Kidney tubule cell (primary cell): ENCODE measurements at regions not wholly inside any gene's neighbourhood (a gene's known extent, or its start where the extent isn't known, plus 50 kb on each side); places are given as distances from the start of the nearest gene placed in this dataset.

ENCODE experiments used
- DNase-seq: peaks from one replicate; pipeline ENCODE4 v3.0.0-alpha.2; 2018; ENCODE audit warnings: low spot score

DNA sequence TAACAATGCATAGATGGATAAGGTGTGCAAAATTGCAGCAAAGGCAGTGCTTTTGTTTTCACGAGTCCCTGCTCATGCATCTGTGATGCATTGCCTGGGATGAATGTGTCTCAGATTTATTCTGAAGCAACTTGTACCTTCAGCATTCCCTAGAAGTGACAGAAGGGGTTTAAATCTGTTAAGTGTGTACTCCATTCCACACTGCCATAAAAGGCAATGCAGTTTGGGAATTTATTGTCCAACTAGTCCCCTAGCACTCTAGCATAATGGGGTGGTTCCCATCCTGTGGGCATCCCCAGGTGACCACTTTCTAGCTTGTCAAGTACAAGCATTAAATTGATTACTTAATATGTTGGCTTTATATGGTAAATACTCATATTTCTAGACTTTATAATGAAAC lies 306.5 kb upstream of the CBLB start:
- DNase-seq: no peak

DNA sequence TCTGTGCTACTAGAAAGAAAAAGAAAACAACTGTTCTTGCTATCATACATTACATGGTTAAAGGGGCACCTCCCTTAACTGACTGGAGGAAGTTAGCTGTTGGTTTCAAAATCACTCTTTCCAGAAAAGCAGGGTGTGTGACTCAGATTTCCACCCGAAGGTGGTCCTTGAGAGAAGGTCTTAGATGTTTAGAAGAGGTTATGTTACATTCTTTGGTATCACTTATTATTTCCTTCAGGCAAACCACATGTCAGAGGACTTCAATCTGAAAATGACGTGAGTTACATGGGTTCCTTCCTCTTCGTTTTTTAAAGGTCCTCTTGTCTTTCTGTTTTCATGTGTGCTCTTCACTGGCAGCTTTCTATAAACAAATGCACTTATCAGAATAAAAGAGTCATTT lies 307.9 kb upstream of the CBLB start:
- no peak for DNase-seq

DNA sequence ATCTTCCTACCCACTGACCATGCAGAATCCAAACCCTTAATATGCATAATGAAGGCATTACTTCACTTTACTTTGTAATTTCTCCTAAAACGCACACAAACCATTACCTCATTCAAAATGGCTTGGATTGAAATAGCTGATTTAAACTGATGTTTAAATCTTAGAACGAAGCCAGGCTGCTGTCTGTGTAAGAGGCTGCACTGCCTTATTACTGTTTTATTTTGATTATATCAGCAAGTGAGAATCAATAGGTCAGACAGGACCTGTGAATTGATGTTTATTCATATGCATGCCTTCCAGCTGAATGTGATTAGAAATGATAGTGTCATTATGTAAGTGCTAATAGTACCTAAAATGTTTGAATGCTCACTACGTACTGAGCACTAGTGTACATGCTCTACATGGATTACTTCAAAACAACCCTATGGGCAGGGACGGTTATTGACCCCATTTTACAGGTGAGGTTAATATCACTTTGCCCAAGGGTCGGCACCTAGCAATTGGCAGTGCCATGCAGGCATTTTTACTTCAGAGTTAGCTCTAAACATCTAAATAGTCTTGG lies 314.2 kb upstream of the CBLB start:
- no peak for DNase-seq

DNA sequence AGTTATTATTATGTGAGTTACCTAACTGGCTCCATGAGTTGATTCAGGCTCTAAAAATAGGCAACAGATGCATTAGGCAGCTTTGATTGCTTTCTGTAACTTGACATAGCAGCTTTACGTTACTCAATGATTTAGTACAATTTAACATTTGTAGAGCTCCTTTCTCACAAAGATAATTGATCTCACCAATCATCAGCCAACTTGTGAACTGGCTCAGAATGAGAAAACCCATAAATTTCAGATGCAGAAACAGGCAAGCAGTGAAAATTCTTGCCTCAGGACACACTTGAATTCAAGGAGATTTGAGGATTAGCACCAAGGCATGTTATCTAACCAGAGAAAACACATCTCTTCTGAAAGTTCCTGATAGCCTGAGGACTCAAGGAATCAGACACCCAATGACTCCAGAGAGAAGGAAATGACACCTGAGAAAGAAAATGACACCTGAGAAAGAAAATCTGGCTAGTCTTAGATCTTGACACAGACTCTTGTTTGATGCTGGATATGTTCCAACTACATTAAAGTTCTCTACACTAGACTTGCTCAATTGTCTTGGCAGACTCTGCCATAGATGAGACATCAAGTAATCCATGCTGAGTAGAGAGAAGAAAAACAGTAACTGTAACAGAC lies 315.1 kb upstream of the CBLB start:
- DNase-seq: peak; percentile 49

DNA sequence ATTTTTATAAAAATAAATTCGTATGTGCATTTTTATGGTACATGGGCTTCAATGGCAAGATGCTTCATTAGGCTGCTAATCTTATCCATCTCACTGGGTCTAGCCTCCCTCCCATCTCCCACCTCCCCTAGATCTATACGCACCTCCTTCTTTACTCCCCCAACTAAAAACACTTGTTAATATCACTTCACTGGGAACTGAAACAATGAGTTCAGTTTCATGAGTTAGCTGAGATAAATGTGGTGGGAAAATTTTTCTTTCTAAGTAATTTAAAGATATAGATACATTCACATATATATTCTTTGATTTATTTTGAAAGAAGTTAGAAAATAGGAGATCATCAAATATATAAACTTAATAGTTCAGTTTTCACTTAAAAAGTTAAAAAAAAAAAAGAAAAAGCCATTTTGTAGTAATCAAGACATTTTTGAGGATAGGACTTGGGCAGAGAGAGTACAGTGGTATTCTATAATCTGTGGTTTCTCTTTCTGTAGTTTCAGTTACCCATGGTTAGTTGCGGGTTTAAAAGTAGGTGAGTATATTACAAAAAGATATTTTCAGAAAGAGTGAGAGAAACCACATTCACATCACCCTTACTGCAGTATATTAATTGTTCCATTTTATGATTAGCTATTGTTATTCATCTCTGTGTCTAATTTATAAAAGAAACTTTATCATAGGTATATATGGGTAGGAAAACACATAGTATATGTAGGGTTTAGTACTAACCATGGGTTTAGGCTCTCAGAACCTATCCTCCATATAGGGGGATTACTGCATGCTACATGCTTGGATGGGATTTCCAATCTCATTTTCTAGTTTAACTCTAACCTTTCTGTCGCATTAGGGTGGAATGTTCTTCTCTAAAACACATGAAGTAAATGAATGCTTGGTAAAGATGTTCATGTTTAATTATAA lies 316.0 kb upstream of the CBLB start:
- no peak for DNase-seq

DNA sequence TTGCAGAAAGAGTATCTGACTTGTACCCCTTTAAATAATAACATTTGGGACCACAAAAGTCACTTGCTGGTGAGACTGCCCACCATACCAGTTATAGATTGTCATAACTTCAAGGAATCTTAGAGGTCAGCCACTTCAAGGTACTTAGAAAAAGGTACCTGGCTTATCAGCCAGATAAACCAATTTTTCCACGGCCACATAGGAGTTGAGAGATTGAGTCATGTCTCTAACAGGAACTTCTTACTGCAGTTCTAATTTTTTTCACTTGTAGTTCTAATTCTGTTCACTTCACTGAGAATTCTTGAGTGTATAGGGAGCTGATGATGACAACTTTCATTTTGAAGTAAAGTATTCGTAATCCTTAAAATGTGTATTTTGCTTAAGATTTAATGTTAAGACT lies 317.1 kb upstream of the CBLB start:
- DNase-seq: no peak

DNA sequence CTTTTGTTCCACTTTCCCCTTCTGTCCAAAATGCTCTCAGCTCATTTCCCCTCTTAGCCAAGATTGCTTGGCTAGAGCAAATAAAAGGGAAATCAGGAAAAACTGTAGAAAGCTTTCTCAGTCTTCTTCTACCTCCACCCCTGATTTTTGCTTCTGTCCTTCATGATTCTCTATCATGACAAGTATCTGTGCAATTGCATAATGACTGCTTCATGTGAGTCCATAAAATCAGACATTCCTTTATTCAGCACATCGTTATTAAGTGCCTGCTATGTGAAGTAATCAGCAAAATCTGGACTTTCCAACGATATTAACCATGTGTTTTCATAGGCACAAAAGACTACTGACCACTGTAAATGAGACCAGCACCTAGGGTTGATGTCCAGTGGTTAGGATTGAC lies 321.5 kb upstream of the CBLB start:
- DNase-seq: no peak

DNA sequence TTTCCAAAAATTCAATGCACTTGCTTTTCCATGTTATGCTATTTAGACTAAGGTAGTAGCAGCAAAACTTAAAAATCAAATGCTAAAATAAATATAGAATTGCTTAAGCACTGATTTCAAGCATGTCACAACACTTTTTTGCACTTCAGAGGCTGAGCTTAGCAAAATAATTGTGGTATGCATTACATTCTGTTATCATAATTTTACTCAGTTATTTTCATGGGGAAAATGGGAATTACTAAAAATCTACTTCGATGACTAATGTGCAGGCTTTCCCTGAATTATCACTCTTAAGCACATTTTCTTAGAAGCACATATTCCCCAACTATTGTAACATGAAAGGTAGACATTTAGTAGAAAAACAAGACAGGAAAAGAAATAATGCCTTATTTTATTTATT lies 322.4 kb upstream of the CBLB start:
- DNase-seq: no peak

DNA sequence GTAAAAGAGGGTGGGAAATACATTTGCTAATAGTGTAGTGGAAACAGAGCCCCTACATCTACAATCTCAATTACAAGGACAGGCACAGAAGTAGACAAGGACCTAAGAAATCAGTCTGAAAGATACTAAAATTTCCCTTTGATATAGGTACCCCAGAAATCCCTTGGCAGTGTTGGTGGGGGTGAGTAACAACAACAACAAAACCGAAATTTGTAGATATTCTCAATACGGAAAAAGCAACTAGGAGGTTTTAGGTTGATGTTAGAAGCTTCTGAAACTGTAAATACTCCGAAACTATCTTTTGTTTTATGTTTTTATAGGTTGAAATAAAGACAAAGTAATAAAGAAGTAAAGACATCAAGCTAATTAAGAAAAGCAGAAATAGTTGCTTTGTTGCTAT lies 323.1 kb upstream of the CBLB start:
- DNase-seq: no peak

DNA sequence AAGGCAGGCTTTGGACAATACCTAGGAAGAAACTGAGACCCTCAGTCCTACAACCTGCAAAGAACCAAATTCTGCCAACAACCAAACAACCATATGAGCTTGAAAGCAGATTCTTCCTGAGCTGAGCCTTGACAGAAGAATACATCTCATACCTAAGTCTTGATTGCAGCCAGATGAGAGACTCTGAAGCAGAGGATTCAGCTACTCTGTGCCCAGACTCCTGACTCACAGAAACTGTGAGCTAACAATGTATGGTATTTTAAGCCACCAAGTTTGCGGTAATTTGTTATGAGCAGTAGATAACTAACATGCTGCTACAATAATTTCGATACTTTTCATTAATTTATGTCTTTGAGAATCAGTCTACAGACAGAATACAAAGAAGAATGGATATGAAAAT lies 325.1 kb upstream of the CBLB start:
- no peak for DNase-seq

DNA sequence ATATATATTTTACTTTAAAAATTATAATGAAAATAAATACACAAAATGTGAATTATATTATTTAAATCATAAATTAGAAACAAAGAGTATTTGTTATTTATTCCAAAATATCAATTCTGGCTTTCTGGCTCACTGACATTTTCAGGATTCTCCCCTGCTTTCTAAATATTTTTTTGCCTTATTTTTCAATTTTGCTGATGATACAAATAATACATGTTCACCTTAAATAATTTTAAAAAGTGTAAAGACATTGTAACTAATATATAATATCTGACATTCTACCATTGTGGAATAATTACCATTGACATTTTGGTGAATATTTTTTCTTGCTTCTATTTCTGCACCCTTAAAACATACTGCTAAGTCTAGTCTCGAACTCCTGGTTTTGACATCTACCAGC lies 325.9 kb upstream of the CBLB start:
- DNase-seq: no peak

DNA sequence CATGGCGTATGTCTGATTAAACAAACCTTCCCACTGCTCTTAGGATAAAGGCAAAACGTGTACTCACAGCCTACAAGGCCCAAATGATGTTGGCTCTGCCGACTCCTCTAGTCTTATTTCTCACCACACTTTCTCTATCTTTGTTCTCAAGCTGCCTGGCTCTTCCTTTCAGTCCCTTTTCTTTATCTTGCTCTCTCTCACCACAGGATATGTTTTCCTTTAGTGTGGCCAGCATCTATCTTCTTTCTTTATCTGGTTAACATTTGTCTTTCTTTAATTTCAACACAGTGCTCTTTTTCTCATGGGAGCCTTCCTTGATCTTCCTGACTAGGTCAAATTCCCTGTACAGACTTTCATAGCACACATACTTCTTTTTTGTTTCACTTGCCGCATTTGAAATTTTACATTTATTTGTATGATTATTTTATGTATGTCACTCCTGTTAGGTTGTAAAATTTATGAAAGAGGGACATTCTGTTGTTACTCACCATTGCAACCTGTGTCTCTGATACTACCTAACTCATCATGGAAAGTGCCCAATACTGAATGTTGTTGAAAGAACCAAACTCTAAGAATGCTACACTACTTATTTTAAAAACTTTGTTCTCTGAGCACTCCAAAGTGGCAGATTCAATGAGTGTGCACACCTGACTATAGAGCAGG lies 328.9 kb upstream of the CBLB start:
- DNase-seq: no peak

DNA sequence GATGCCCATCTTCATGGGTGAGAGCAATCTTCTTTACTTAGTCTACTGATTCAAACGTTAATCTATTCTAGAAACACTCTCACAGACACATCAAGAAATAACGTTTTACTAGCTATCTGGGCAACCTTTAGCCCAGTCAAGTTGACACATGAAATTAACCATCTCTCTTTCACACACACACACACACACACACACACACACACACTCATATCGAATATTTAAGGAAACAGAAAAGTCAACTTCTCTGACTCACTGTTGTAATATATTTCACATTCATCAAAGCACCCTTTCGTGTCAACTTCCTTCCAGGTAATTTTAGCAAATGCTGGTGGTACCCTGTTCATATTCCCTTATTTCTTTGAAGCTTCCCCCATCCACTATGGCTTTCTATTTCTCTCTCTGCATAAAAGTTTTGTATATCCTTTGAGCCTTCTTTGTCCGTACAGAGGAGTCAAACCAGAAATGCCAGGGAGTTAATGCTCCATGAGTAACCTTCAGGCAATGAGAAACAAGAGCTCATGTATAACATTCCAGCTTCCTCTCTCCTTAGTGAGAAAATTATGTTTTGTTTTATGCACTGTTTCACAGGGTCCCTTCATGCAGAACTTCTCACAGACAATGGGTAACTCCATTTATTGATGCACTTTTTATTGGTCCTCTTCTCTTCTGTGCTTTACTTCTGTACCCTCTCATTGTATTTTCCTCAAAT lies 335.5 kb upstream of the CBLB start:
- DNase-seq: peak; percentile 83

DNA sequence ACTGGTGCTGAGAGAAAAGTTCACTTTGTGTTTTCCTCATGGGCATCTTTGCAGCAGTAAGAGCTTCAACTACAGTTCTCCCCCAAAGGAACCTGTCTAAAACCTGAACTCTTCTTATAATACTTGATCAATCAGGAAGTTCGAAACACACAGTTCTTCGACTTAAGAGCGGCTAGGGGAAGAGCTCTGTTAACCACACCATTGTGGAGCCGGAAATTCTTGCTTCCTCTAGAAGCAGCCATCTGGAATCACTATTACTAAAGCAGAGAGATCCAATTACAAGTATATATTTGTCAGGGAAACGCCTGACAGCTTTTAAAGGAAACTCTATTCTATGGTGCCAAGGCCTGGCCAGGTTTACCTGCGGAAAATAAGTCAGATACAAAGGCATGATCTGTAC lies 337.3 kb upstream of the CBLB start:
- peak; percentile 42 for DNase-seq

DNA sequence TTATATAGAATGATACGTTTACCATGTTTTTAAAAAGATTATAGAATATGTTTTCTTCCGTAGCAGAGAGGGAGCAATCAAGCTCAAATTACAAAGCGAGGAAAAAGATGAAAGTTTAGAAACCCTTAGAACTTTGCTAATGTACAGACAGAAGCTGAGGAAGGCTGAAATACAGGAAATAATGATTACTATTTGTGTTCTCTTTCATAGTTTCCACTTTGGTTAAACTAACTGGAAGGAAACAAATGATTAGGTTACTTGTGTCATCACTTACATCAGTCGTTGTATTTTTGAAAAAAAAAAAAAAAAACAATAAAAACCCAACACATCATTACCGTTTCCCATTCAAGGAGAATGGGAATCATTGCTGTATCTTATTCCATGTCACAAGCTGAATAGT lies 337.8 kb upstream of the CBLB start:
- no peak for DNase-seq

DNA sequence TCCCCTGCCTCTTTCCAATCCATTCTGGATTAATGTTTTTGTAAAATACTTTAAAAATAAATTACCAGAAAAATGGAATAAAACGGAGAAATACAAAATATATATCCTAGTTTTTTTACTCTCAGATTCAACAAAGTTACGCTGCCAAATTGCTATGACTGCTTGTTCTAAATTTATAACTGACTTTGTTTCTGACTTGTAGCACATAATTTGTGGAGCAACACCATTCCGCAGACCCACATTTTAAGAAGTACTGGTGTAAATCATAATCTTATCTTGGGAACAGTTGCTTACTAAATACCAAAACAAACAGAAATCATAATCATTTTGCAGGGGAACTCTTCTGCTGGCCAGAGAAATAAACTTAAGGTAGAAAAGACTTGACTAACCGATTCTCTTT lies 339.4 kb upstream of the CBLB start:
- DNase-seq: no peak

DNA sequence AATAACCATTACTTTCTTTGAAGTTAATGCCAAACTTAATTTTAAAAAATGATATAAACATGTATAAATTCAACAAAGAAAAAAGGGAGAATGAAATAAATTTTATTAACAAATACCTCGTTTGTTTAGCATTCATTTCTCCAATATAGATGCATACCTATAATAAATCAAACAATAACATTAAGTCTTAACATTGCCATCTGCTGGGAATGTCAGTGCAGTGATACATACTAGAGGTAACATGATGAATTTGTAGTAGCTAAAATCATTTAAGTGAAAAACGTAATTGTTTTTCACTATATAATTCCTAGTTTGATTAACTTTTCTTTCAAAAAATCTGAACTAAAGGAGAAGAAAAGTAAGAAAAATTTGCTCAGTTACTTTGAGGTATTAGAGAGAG lies 340.2 kb upstream of the CBLB start:
- no peak for DNase-seq

DNA sequence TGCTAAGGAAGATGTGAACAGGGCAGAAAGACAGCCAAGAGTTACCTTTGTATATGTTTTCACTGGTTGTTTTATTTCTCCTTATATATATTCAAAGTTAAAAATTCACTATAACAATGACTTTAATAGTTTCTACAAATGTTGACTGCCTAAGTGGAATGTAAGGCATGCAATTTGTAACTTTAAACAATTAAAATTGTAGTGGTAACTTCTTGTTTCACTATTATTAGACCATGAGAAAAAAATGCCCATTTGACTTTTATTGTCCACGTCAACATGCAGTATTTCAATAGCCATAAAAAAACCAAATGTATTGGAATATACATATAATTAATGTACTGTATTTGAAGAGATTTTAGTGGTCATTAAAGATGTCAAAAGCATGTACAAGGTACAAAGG lies 340.7 kb upstream of the CBLB start:
- no peak for DNase-seq

DNA sequence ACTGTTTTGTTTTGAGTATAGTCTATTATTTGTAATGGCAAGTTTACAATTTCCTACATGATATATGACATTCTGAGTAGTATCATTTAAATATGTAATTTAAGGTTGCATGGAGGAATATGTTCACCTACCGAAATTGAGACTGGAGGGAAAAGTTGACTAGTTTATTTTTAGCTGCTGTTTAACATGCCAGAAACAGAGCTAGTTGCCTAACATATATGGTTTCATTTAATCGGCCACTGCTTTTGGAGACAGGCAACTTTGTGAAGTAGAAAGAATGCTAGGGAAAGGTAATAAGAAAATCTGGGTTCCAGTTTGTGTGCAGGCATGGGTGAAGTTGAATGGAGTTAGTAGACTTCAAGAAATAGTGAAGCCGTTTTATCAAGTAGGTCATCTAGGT lies 342.1 kb upstream of the CBLB start:
- no peak for DNase-seq

DNA sequence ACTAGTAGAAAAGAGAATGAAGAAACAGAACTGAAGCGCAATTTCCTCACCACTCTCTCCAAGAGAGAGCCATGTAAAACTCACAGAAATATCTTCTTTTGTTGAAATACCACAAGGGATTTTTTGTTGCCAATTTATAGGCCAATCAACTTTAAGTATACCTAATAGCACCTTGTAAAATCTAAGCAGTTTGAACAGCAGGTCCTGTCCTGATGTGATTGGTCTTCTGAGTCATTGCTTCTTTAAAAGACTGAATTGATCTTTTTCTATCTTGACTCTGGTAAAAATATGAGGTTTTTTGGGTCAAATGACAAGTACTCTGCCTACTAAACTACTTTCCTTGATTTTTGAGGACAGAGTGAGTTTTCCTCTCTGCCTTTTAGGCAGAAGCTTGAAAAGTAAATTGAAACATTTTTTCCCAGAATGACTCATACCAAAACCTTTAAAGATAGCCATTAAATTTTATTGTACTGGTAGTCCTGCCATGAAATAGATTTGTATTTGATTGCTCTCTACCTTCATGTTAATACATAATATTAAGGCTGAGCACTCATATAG lies 343.9 kb upstream of the CBLB start:
- DNase-seq: no peak

DNA sequence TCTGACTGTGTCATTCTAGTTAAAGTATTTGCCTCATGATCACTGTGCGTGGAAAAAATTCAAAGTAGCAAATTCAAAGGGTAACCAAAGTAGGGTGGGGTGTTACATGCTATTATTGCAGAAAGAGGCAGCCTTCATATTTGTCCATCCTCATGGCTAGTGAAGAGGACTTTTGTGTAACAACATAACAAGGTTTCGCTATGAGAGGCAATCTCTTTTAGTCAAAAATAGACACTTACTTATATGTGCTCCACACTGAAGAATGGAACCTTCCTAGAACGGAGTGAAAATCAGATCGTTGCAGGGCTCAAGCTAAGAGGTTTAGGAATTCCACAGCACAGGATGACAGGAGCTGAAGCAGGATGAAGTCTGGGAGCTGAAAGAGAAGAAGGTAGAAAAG lies 345.1 kb upstream of the CBLB start:
- DNase-seq: no peak

DNA sequence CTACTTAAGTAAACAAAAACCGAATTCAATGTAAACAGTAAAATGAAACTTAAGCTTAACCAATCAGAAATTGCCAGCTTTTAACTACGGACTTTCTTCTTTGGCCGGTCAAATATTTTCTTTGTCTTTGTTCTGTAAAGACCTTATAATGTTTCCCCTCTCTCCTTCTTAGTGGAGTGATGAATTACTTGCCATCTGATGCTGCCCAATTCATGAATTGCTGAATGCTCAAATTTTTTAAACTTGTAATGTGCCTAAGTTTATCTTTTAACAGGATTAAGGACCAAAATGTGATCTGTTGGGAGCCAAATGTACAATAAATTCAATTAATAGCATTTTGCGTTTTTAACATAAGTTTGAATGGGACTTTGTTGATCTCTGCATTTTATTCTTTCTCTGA lies 345.8 kb upstream of the CBLB start:
- DNase-seq: no peak
